ENCODE measurements at regions not wholly inside any gene's neighbourhood (a gene's known extent, or its start where the extent isn't known, plus 50 kb on each side); places are given as distances from the start of the nearest gene placed in this dataset.

DNA sequence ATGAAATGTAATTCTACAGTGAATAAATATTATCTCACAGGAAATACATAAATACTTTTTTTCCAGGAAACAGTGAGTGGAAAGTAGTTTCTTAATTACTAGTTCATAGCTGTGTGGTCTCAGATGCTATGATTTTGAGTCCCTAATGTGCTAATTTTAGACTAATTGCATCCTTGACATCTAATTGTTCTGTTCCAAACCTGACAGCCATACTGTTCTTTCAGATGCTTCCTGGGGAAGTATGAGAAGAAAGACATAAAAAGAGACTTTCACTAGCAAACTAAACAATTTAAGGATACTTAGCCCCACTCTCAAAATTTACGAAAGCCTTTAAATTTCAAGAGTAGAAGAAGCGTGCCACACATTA, 350.9 kb upstream of the CDH20 start:
- no peaks in the 10 kb centered on the region for H3K9me3 ChIP-seq (ENCODE audit: low read length)
- no peak for DNase-seq
- Mint-ChIP-seq H3K27ac (no peak overlapping the region), H3K4me3 (no peak overlapping the region), H3K4me1 (no peaks in the 10 kb centered on the region), H3K27me3 (no peaks in the 10 kb centered on the region), H3K36me3 (no peaks in the 10 kb centered on the region), H3K9me3 (peaks cover 3 to 10% (median 8%) of the 10 kb centered on the region in 5 donors)
- H3K4me3 ChIP-seq (ENCODE audit: low read length) = no peak overlapping the region
- CTCF ChIA-PET = no interaction called here
- no peaks in the 10 kb centered on the region for H3K27me3 ChIP-seq (ENCODE audit: insufficient read depth, low read length, poor library complexity, severe bottlenecking)
- no peaks in the 10 kb centered on the region for H3K36me3 ChIP-seq (ENCODE audit: insufficient read depth, low read length)
- POLR2A ChIA-PET = no interaction called here
- H3K4me1 ChIP-seq (ENCODE audit: insufficient read depth, low read length) = no peaks in the 10 kb centered on the region
- no peak overlapping the region for H3K27ac ChIP-seq (ENCODE audit: low read depth, low read length)

DNA sequence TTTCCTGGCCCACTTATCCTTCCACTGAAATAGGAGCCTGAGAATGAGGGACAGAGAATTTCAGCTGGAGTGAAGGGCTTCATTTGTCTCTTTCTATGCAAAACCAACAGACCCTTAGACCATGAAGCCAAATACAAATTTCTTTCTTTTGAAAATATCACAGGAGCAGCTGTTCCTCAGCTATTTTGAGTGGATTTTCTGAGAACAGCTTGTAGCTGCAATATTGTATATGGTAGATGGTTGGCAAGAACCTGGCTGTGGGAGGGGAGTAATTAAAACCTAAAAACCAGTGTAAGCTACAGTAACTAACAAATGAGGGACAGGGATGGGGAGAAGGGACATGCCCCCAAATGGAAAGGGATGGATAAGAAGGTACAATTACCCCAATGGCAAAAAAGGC, 350.3 kb upstream of the CDH20 start:
- H3K9me3 ChIP-seq (ENCODE audit: low read length) = no peaks in the 10 kb centered on the region
- no peak for DNase-seq
- no peaks in the 10 kb centered on the region for H3K4me1 ChIP-seq (ENCODE audit: insufficient read depth, low read length)
- no peaks in the 10 kb centered on the region for H3K4me1 Mint-ChIP-seq
- no peaks in the 10 kb centered on the region for H3K36me3 ChIP-seq (ENCODE audit: insufficient read depth, low read length)
- H3K9me3 Mint-ChIP-seq = peaks cover 3 to 14% (median 6%) of the 10 kb centered on the region in 5 donors
- ChIA-PET CTCF (no interaction called here), POLR2A (no interaction called here)
- no peak overlapping the region for H3K27ac ChIP-seq (ENCODE audit: low read depth, low read length)
- no peaks in the 10 kb centered on the region for H3K36me3 Mint-ChIP-seq
- H3K4me3 ChIP-seq (ENCODE audit: low read length) = no peak overlapping the region
- H3K4me3 Mint-ChIP-seq = no peak overlapping the region
- H3K27me3 Mint-ChIP-seq = no peaks in the 10 kb centered on the region
- no peaks in the 10 kb centered on the region for H3K27me3 ChIP-seq (ENCODE audit: insufficient read depth, low read length, poor library complexity, severe bottlenecking)
- no peak overlapping the region for H3K27ac Mint-ChIP-seq

DNA sequence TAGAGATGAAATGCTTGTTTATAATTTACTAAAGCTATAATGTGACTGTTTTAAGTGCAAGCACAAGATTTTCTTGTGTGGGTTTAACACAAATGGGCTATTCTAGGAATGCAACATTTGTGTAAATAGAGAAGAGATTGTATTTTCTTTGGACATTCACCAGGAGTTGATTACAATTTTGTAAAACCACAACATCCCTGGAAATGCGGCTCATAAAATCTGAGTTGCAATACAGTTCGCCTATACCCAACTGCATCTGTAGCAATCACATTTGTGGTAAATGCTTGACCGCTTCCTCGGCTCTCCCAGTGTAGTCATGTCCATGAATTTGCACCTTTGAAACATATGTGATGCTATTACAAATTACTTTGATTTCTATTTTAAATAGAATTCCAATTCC, 348.7 kb upstream of the CDH20 start:
- Histone ChIP-seq H3K27ac (ENCODE audit: low read depth, low read length) (no peak overlapping the region), H3K9me3 (ENCODE audit: low read length) (no peaks in the 10 kb centered on the region), H3K4me1 (ENCODE audit: insufficient read depth, low read length) (no peaks in the 10 kb centered on the region), H3K27me3 (ENCODE audit: insufficient read depth, low read length, poor library complexity, severe bottlenecking) (no peaks in the 10 kb centered on the region), H3K4me3 (ENCODE audit: low read length) (no peak overlapping the region), H3K36me3 (ENCODE audit: insufficient read depth, low read length) (no peaks in the 10 kb centered on the region)
- Mint-ChIP-seq H3K4me3 (no peak overlapping the region), H3K27me3 (no peaks in the 10 kb centered on the region), H3K9me3 (peaks cover 3 to 25% (median 3%) of the 10 kb centered on the region in 5 donors), H3K4me1 (no peaks in the 10 kb centered on the region), H3K27ac (no peak overlapping the region), H3K36me3 (no peaks in the 10 kb centered on the region)
- CTCF ChIA-PET = no interaction called here
- POLR2A ChIA-PET = no interaction called here
- DNase-seq = no peak

DNA sequence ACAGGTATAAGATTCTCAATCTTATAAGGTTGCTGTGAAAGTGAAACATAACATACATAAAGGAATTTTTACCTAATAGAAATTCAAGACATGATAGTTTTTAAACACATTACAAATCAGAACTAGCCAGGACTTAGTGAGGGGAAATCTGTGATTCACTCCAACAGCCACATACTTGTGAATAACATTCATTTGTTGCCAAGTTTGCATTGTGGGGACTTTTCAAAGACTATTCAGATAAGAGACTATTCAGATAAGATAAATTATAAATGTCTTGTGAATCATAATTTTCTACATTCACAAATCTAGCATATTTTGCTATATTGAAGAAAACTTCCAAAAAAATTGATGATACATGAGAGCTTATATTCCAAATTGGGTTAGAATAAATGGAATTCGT, 345.3 kb upstream of the CDH20 start:
- H3K27ac ChIP-seq (ENCODE audit: low read depth, low read length) = no peak overlapping the region
- H3K27ac Mint-ChIP-seq = no peak overlapping the region
- CTCF ChIA-PET = no interaction called here
- H3K27me3 ChIP-seq (ENCODE audit: insufficient read depth, low read length, poor library complexity, severe bottlenecking) = no peaks in the 10 kb centered on the region
- H3K36me3 ChIP-seq (ENCODE audit: insufficient read depth, low read length) = no peaks in the 10 kb centered on the region
- POLR2A ChIA-PET = no interaction called here
- DNase-seq = no peak
- no peaks in the 10 kb centered on the region for H3K4me1 ChIP-seq (ENCODE audit: insufficient read depth, low read length)
- H3K4me3 ChIP-seq (ENCODE audit: low read length) = no peak overlapping the region
- H3K9me3 ChIP-seq (ENCODE audit: low read length) = no peaks in the 10 kb centered on the region
- H3K27me3 Mint-ChIP-seq = no peaks in the 10 kb centered on the region
- peaks cover 3 to 36% (median 11%) of the 10 kb centered on the region in 5 donors for H3K9me3 Mint-ChIP-seq
- H3K4me1 Mint-ChIP-seq = no peaks in the 10 kb centered on the region
- no peak overlapping the region for H3K4me3 Mint-ChIP-seq
- H3K36me3 Mint-ChIP-seq = no peaks in the 10 kb centered on the region

DNA sequence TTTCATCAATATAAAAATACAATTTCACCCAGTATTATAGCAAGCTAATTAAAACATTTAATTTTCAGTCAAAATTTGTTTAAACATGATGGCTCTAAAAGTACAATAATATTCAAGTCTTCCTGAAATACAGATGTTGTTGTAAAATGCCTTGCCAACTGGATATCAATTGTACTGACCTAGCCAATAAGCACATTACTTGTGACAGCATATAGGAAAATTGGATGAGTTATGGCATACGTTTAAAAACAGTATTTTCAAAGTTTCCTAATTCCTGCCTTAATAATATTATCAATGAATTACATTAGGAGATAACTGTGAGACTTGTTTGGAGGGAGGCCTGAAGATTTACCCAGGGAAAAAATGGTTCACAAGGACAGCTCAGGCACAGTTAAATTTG, 336.9 kb upstream of the CDH20 start:
- Histone ChIP-seq H3K9me3 (ENCODE audit: low read length) (no peaks in the 10 kb centered on the region), H3K4me3 (ENCODE audit: low read length) (no peak overlapping the region), H3K27ac (ENCODE audit: low read depth, low read length) (no peak overlapping the region), H3K27me3 (ENCODE audit: insufficient read depth, low read length, poor library complexity, severe bottlenecking) (no peaks in the 10 kb centered on the region), H3K4me1 (ENCODE audit: insufficient read depth, low read length) (no peaks in the 10 kb centered on the region), H3K36me3 (ENCODE audit: insufficient read depth, low read length) (no peaks in the 10 kb centered on the region)
- no peaks in the 10 kb centered on the region for H3K36me3 Mint-ChIP-seq
- H3K27ac Mint-ChIP-seq = no peak overlapping the region
- no peaks in the 10 kb centered on the region for H3K4me1 Mint-ChIP-seq
- no peak overlapping the region for H3K4me3 Mint-ChIP-seq
- ChIA-PET CTCF (no interaction called here), POLR2A (no interaction called here)
- H3K27me3 Mint-ChIP-seq = peaks cover 0 to 4% of the 10 kb centered on the region in 2 donors
- no peak for DNase-seq
- H3K9me3 Mint-ChIP-seq = peaks cover 5 to 36% (median 25%) of the 10 kb centered on the region in 5 donors

DNA sequence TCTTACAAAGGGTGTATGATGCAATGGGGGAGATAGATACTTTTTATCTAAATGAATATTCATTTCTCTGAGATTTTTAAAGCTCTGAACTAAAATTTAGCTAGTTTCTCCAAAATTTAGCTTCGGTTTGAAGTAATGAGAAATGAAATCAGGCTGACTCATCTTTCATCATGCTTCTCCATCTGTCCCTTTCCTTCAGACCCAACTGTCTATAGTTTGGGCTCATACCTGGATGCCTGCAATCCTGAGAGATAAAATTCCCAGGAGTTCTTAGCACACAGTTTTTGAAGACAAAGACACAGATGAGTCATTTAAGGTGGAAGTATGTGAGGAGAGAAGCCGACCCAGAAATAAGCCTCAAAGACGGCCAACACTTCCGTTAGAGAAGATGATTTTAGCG, 336.4 kb upstream of the CDH20 start:
- H3K27ac ChIP-seq (ENCODE audit: low read depth, low read length) = no peak overlapping the region
- H3K27me3 ChIP-seq (ENCODE audit: insufficient read depth, low read length, poor library complexity, severe bottlenecking) = no peaks in the 10 kb centered on the region
- H3K4me1 Mint-ChIP-seq = no peaks in the 10 kb centered on the region
- H3K9me3 Mint-ChIP-seq = peaks cover 5 to 37% (median 25%) of the 10 kb centered on the region in 5 donors
- no peaks in the 10 kb centered on the region for H3K36me3 ChIP-seq (ENCODE audit: insufficient read depth, low read length)
- no peak overlapping the region for H3K4me3 Mint-ChIP-seq
- H3K27ac Mint-ChIP-seq = no peak overlapping the region
- no peak for DNase-seq
- no peaks in the 10 kb centered on the region for H3K4me1 ChIP-seq (ENCODE audit: insufficient read depth, low read length)
- H3K4me3 ChIP-seq (ENCODE audit: low read length) = no peak overlapping the region
- H3K9me3 ChIP-seq (ENCODE audit: low read length) = no peaks in the 10 kb centered on the region
- POLR2A ChIA-PET = no interaction called here
- H3K36me3 Mint-ChIP-seq = no peaks in the 10 kb centered on the region
- H3K27me3 Mint-ChIP-seq = peaks cover 0 to 4% of the 10 kb centered on the region in 2 donors
- CTCF ChIA-PET = no interaction called here

DNA sequence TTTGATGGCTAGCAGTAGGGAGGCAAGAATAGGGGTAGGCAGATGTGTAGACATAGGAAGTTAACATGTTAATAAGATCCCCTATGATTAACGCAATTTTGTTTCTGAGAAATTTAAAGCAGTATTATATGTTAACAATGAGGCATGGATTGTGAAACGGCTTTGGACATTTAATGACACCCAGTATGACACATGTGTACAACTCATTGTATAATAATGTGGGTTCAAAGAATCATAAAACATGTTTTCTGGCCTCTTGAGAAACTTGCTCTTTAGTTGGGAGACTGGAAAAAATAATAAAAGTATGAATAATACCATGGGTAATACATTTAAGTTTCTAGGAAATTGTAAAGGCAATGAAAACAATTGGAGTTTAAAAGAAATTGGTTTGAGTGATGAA, 332.1 kb upstream of the CDH20 start:
- no peak overlapping the region for H3K27ac ChIP-seq (ENCODE audit: low read depth, low read length)
- peaks cover 5 to 30% (median 19%) of the 10 kb centered on the region in 5 donors for H3K9me3 Mint-ChIP-seq
- no peak for DNase-seq
- H3K9me3 ChIP-seq (ENCODE audit: low read length) = no peaks in the 10 kb centered on the region
- CTCF ChIA-PET = no interaction called here
- H3K4me1 ChIP-seq (ENCODE audit: insufficient read depth, low read length) = no peaks in the 10 kb centered on the region
- no peak overlapping the region for H3K27ac Mint-ChIP-seq
- no peak overlapping the region for H3K4me3 ChIP-seq (ENCODE audit: low read length)
- no peak overlapping the region for H3K4me3 Mint-ChIP-seq
- POLR2A ChIA-PET = no interaction called here
- no peaks in the 10 kb centered on the region for H3K4me1 Mint-ChIP-seq
- no peaks in the 10 kb centered on the region for H3K27me3 ChIP-seq (ENCODE audit: insufficient read depth, low read length, poor library complexity, severe bottlenecking)
- no peaks in the 10 kb centered on the region for H3K36me3 Mint-ChIP-seq
- H3K27me3 Mint-ChIP-seq = peaks cover 0 to 4% of the 10 kb centered on the region in 2 donors
- H3K36me3 ChIP-seq (ENCODE audit: insufficient read depth, low read length) = no peaks in the 10 kb centered on the region

DNA sequence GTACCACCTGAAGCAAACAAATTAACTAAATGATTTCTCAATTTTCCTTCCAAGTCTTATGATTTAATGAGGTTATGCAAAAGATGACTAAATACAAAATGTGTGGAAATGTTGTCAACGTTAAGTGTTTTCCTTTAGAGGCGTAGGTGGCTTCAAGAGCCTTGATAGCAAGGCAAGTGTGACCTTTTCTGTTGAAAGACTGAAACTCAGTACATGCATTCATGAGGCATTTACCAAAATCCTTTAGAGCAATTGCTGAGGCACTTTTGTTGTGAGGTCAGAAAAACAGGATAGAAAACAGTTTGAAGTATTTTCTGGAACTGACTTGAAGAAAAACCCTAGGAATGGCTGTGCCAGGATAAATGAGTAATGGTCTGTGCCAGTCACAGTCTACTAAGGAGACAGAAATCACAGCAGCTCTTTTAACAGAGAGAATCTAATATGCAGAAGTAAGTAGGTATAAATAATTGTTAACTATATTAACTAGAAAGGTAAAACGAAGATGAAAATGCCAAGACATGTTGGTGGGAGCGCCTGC, 326.5 kb upstream of the CDH20 start:
- no peak overlapping the region for H3K4me3 ChIP-seq (ENCODE audit: low read length)
- H3K9me3 Mint-ChIP-seq = peaks cover 0 to 13% (median 10%) of the 10 kb centered on the region in 5 donors
- ChIA-PET CTCF (no interaction called here), POLR2A (no interaction called here)
- H3K9me3 ChIP-seq (ENCODE audit: low read length) = no peaks in the 10 kb centered on the region
- no peak overlapping the region for H3K4me3 Mint-ChIP-seq
- H3K27ac Mint-ChIP-seq = no peak overlapping the region
- no peaks in the 10 kb centered on the region for H3K27me3 ChIP-seq (ENCODE audit: insufficient read depth, low read length, poor library complexity, severe bottlenecking)
- no peaks in the 10 kb centered on the region for H3K4me1 ChIP-seq (ENCODE audit: insufficient read depth, low read length)
- H3K4me1 Mint-ChIP-seq = no peaks in the 10 kb centered on the region
- no peaks in the 10 kb centered on the region for H3K27me3 Mint-ChIP-seq
- no peak for DNase-seq
- no peaks in the 10 kb centered on the region for H3K36me3 ChIP-seq (ENCODE audit: insufficient read depth, low read length)
- no peak overlapping the region for H3K27ac ChIP-seq (ENCODE audit: low read depth, low read length)
- H3K36me3 Mint-ChIP-seq = no peaks in the 10 kb centered on the region
